GM12891 (cell line): ENCODE measurements at regions not wholly inside any gene's neighbourhood (a gene's known extent, or its start where the extent isn't known, plus 50 kb on each side); places are given as distances from the start of the nearest gene placed in this dataset.

ENCODE experiments used
- PAX5 ChIP-seq: IDR thresholded peaks from 2 replicates; pipeline ENCODE4 v1.6.1; 2011; ENCODE audit warnings: low read length, moderate library complexity, mild to moderate bottlenecking; ENCODE audit not compliant: insufficient read depth, severe bottlenecking
- POLR2A ChIP-seq: IDR thresholded peaks from 2 replicates; pipeline ENCODE4 v1.6.1; 2011; ENCODE audit warnings: low read depth, low read length, control low read depth
- POLR2AphosphoS5 ChIP-seq: IDR thresholded peaks from 2 replicates; pipeline ENCODE4 v1.6.1; 2011; ENCODE audit warnings: low read depth, low read length, control low read depth
- TAF1 ChIP-seq: IDR thresholded peaks from 2 replicates; pipeline ENCODE4 v1.6.1; 2011; ENCODE audit warnings: low read depth, low read length, control low read depth

DNA sequence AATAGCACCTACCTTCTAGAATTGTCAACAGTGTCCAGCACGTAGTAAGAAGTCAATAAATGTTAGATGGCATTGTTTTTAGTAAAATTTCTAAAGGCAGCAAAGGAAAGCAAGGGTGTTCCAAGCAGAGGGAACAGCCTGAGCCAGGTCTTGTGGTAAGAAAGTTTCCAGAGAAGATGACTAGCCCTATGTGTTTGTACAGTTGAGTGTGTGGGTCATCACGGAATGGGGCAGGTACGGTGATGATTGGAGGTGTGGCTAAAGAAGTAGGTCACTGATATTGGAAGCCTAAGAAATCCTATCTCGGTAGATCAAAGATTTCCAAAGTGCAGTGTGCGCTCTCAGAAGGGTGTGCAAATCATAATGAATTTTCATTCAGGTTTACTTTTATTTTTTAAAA, 94.2 kb upstream of the BCL6 start:
- no peak for TF ChIP-seq POLR2AphosphoS5
- TF ChIP-seq POLR2A: no peak
- no peak for TF ChIP-seq PAX5
- no peak for TF ChIP-seq TAF1
